ENCODE measurements at regions not wholly inside any gene's neighbourhood (a gene's known extent, or its start where the extent isn't known, plus 50 kb on each side); places are given as distances from the start of the nearest gene placed in this dataset.

DNA sequence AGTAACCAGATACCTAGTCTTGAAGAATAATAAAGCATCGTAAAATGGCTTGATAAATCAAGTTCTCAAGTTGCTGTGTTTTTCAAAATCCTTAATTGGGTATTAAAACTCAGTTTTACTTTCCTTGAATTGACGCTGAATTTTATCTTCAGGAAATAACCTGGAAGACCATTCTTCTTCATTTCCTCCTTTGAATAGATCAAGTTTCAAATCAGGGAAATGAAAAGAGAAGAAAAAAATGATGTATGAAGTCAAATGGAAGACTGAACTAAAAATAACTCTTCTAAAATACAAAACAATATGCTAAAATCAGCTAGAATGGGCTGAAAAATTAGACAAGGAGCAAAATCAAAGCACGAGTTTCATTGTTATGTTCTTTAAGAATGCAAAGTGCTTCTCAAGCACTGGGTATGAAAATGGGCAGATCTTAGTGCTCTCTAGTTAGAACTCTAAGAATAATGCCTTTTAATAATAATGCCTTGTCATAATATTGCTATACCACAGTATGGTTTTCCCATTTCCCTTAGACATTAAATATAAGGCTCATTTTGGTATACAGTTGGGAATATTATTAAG is 54.6 kb upstream of the CLEC14A start:
- DNase-seq (ENCODE audit: low read depth) = no peak

- DNase-seq (ENCODE audit: low read depth) = no peak
These were observed 53.8 kb upstream of the CLEC14A start for GRCh38 chr14:38309522-38310277.
